Heart right ventricle (tissue), 16 donors: ENCODE measurements at regions not wholly inside any gene's neighbourhood (a gene's known extent, or its start where the extent isn't known, plus 50 kb on each side); places are given as distances from the start of the nearest gene placed in this dataset.

Experiments
- ATAC-seq, 8 donors: fragments of 200-7000 bp; cut with Tn5 transposase; one replicate each; pipeline ENCODE4 v1.9.1; 2020; ENCODE audit warnings: mild to moderate bottlenecking in 8 of 8, moderate library complexity in 8 of 8, moderate number of reproducible peaks in 1 of 8
- DNase-seq, 2 donors: peaks; one replicate each; pipeline ENCODE4 v3.0.0-alpha.2; 2020
- H3K27ac ChIP-seq, 10 donors: fragments of 200-600 bp; sonication (generic) in 2 of 10; one replicate each; pipeline versions ENCODE4 v1.5.0 to v1.8.0; 2020 to 2022; ENCODE audit warnings: mild to moderate bottlenecking in 3 of 10
- H3K27me3 ChIP-seq, 7 donors: fragments of 200-600 bp; one replicate each; pipeline ENCODE4 v1.8.0; 2021 to 2022; ENCODE audit warnings: mild to moderate bottlenecking in 2 of 7
- H3K36me3 ChIP-seq, 9 donors: fragments of 200-600 bp; sonication (generic) in 1 of 9; one replicate each; pipeline versions ENCODE4 v1.5.0 to v1.8.0; 2020 to 2022; ENCODE audit warnings: mild to moderate bottlenecking in 2 of 9
- H3K4me1 ChIP-seq, 9 donors: fragments of 200-600 bp; sonication (generic) in 1 of 9; one replicate each; pipeline versions ENCODE4 v1.5.0 to v1.8.0; 2020 to 2022; ENCODE audit warnings: mild to moderate bottlenecking in 4 of 9
- H3K4me3 ChIP-seq, 10 donors: fragments of 200-600 bp; sonication (generic) in 2 of 10; one replicate each; pipeline versions ENCODE4 v1.5.0 to v1.8.0; 2020 to 2022; ENCODE audit warnings: mild to moderate bottlenecking in 7 of 10, moderate library complexity in 2 of 10
- H3K9me3 ChIP-seq, 11 donors: fragments of 200-600 bp in 10 of 11; sonication (generic) in 2 of 11; one replicate each; pipeline versions ENCODE4 v1.5.0 to v1.8.0; 2013 to 2022; ENCODE audit warnings: mild to moderate bottlenecking in 2 of 11, control low read depth in 1 of 11, moderate library complexity in 1 of 11
- CTCF ChIP-seq, 9 donors: fragments of 200-600 bp; sonication (generic) in 2 of 9; IDR thresholded peaks; one replicate each; pipeline versions ENCODE4 v1.5.0 to v1.8.0; 2021 to 2022; ENCODE audit warnings: antibody characterized with exemption in 9 of 9, mild to moderate bottlenecking in 5 of 9, moderate library complexity in 1 of 9
- WGBS, 2 donors: extraction: QIAGEN DNeasy Blood & Tissue Kit; methylation state at CpG; one replicate each; pipeline ENCODE4 v1.1.7; 2013; ENCODE audit warnings: inconsistent platforms in 1 of 2; 5-methylcytosine and 5-hydroxymethylcytosine counted together
- intact Hi-C, 10 donors: fragments of 100-400 bp; cut with DNase I; formaldehyde crosslinking; loops; one replicate each; pipeline versions ENCODE4 v1.11.1 to v1.14.2; 2022
- donor health status: Arrhythmogenic right ventricular cardiomyopathy.
- donor health status: ischemic (EF 13 %, LVEDD 7.1; RV severe dilation, severe dysfunction).
- donor health status: healthy with polysubstance abuse.
- donor health status: DM: no; HTN: yes; CAD: no.
- donor health status: DM: no; HTN: no; CAD: no.
- donor health status: ischemic (EF 25% LVEDD 6.9; RV normal size, moderate dysfunction).
- donor health status: ischemic (EF 25% LVEDD 5.7; RV mildly dilated, moderate dysfunction).
- donor health status: healthy.
- donor health status: DM: yes; HTN: yes; CAD: no.
- donor health status: Ischemic cardiomyopathy.
- donor health status: ischemic (EF 35%, LVEDD 5.7; RV mildly dilated, moderate dysfunction).
- donor health status: nonischemic (EF 11% LVEDD 7.7; RV severe dilation, severe dysfunction).
- donor health status: DM: yes; HTN: yes; CAD: no.
- donor health status: PGD.
- donor health status: ischemic (EF 29% LVEDD 5.4; RV normal size, mild dysfunction).
- donor health status: nonischemic (EF 23%, LVEDD 6.1; RV moderate dilation, normal function).

GRCh38 chr13:44692173-44692713 lies 116.1 kb upstream of the TSC22D1 start:
- Histone ChIP-seq H3K27me3 (no peaks in the 10 kb centered on the region), H3K27ac (peak overlapping the region in 9 of 10 donors; percentile 12 to 82 (median 69)), H3K4me3 (no peak overlapping the region), H3K36me3 (no peaks in the 10 kb centered on the region), H3K4me1 (peaks cover 0 to 47% (median 5%) of the 10 kb centered on the region in 9 donors), H3K9me3 (no peaks in the 10 kb centered on the region)
- no peak for TF ChIP-seq CTCF (IDR thresholded peaks at IDR 0.05)
- 87 to 92% methylated on average over 2 of the region's 2 CpGs for WGBS, 2 donors
- ATAC-seq (no peak), DNase-seq (no peak)
- intact Hi-C loops, result loop anchor here in 1 of 10 donors (5.0 kb wide), 1 partner anchor 115 kb away; the partner anchor contains the start of gene TSC22D1

GRCh38 chr13:44690376-44690775 lies 114.2 kb upstream of the TSC22D1 start:
- TF ChIP-seq CTCF (IDR thresholded peaks at IDR 0.05), result no peak
- no peaks in the 10 kb centered on the region for H3K36me3 ChIP-seq
- peaks cover 0 to 51% (median 5%) of the 10 kb centered on the region in 9 donors for H3K4me1 ChIP-seq
- no peaks in the 10 kb centered on the region for H3K27me3 ChIP-seq
- no peak for DNase-seq
- no peak overlapping the region for H3K4me3 ChIP-seq
- intact Hi-C loops, result loop anchor here in 1 of 10 donors (5.0 kb wide), 1 partner anchor 113 kb away; the partner anchor contains the start of gene TSC22D1
- ATAC-seq, result no peak
- 90 to 95% methylated on average over 5 of the region's 5 CpGs for WGBS, 2 donors
- H3K9me3 ChIP-seq, result peaks cover 0 to 10% (median 0%) of the 10 kb centered on the region in 11 donors
- H3K27ac ChIP-seq, result no peak overlapping the region

- DNase-seq (no peak), ATAC-seq (peak in 1 of 8 donors; percentile 65)
- Histone ChIP-seq H3K27me3 (no peaks in the 10 kb centered on the region), H3K9me3 (peaks cover 0 to 10% (median 0%) of the 10 kb centered on the region in 11 donors), H3K27ac (peak overlapping the region in 1 of 10 donors; percentile 39), H3K4me1 (peaks cover 0 to 40% (median 5%) of the 10 kb centered on the region in 9 donors), H3K36me3 (no peaks in the 10 kb centered on the region), H3K4me3 (no peak overlapping the region)
- no peak for TF ChIP-seq CTCF (IDR thresholded peaks at IDR 0.05)
- intact Hi-C loops, result no loop called here
Measured at GRCh38 chr13:44688652-44689051, 112.5 kb upstream of the TSC22D1 start.

- ATAC-seq, result no peak
- no peak for TF ChIP-seq CTCF (IDR thresholded peaks at IDR 0.05)
- no peak overlapping the region for H3K27ac ChIP-seq
- H3K27me3 ChIP-seq, result no peaks in the 10 kb centered on the region
- WGBS, 2 donors, result 93% methylated on average over 4 of the region's 4 CpGs
- H3K9me3 ChIP-seq, result peaks cover 0 to 10% (median 0%) of the 10 kb centered on the region in 11 donors
- H3K4me3 ChIP-seq, result no peak overlapping the region
- H3K36me3 ChIP-seq, result no peaks in the 10 kb centered on the region
- peaks cover 0 to 24% (median 5%) of the 10 kb centered on the region in 9 donors for H3K4me1 ChIP-seq
- intact Hi-C loops, result no loop called here
- DNase-seq, result no peak
Measured at GRCh38 chr13:44686531-44686934, 110.4 kb upstream of the TSC22D1 start.
